CD4-positive, alpha-beta T cell treated with Interleukin-2 at 100 ng/mL for 4 hours (primary cell): ENCODE measurements at regions not wholly inside any gene's neighbourhood (a gene's known extent, or its start where the extent isn't known, plus 50 kb on each side); places are given as distances from the start of the nearest gene placed in this dataset.

ENCODE experiments used
- DNase-seq: peaks from one replicate; pipeline ENCODE4 v3.0.0-alpha.2; 2020; ENCODE audit warnings: low spot score

GRCh38 chr15:25051399-25052154 is 96.8 kb downstream of the SNRPN start:
- DNase-seq = no peak

GRCh38 chr15:25052191-25052999 is 97.6 kb downstream of the SNRPN start:
- no peak for DNase-seq

GRCh38 chr15:25053000-25053815 is 98.4 kb downstream of the SNRPN start:
- DNase-seq = no peak

- no peak for DNase-seq
These were observed 99.5 kb downstream of the SNRPN start for GRCh38 chr15:25054329-25054728.

GRCh38 chr15:25054943-25055342 is 100.2 kb downstream of the SNRPN start:
- no peak for DNase-seq

GRCh38 chr15:25055356-25056068 is 100.7 kb downstream of the SNRPN start:
- no peak for DNase-seq

GRCh38 chr15:25056484-25057425 is 102.0 kb downstream of the SNRPN start:
- DNase-seq = no peak

GRCh38 chr15:25057574-25057973 is 102.8 kb downstream of the SNRPN start:
- no peak for DNase-seq

- no peak for DNase-seq
These were observed 103.4 kb downstream of the SNRPN start for GRCh38 chr15:25058080-25058785.

GRCh38 chr15:25059698-25060471 is 105.1 kb downstream of the SNRPN start:
- DNase-seq = no peak

- DNase-seq = no peak
These were observed 105.7 kb downstream of the SNRPN start for GRCh38 chr15:25060472-25060803.

- no peak for DNase-seq
These were observed 106.3 kb downstream of the SNRPN start for GRCh38 chr15:25060996-25061620.

GRCh38 chr15:25061808-25062550 is 107.2 kb downstream of the SNRPN start:
- no peak for DNase-seq

- no peak for DNase-seq
These were observed 108.0 kb downstream of the SNRPN start for GRCh38 chr15:25062551-25063430.

GRCh38 chr15:25065286-25065685 is 110.5 kb downstream of the SNRPN start:
- no peak for DNase-seq

- DNase-seq = no peak
These were observed 111.1 kb downstream of the SNRPN start for GRCh38 chr15:25065876-25066275.

GRCh38 chr15:25066708-25067107 is 111.9 kb downstream of the SNRPN start:
- no peak for DNase-seq
